Gastrocnemius medialis (tissue), 4 donors: ENCODE measurements at regions not wholly inside any gene's neighbourhood (a gene's known extent, or its start where the extent isn't known, plus 50 kb on each side); places are given as distances from the start of the nearest gene placed in this dataset.

Experiments used
- ATAC-seq, 2 donors: fragments of 150-250 bp; one replicate each; pipeline ENCODE4 v1.9.1; 2016
- DNase-seq, 2 donors: peaks; one replicate each; pipeline ENCODE4 v3.0.0-alpha.2; 2019
- H3K27ac ChIP-seq, 4 donors: fragments of 200-600 bp; sonication (generic); 1 replicate in 1 of 4; 2 replicates in 3 of 4; pipeline ENCODE4 v1.5.1; 2016 to 2018; ENCODE audit warnings: mild to moderate bottlenecking in 2 of 4, moderate library complexity in 1 of 4
- H3K27me3 ChIP-seq, 3 donors: fragments of 200-600 bp; sonication (generic) in 2 of 3; 1 replicate in 1 of 3; 2 replicates in 2 of 3; pipeline versions ENCODE4 v1.5.1 to v1.6.0; 2016 to 2019; ENCODE audit warnings: mild to moderate bottlenecking in 1 of 3, moderate library complexity in 1 of 3
- H3K36me3 ChIP-seq, 2 donors: fragments of 200-600 bp; sonication (generic) in 1 of 2; one replicate each; pipeline ENCODE4 v1.5.1; 2017 to 2018
- H3K4me1 ChIP-seq, 2 donors: fragments of 200-600 bp; sonication (generic) in 1 of 2; one replicate each; pipeline ENCODE4 v1.5.1; 2016 to 2017; ENCODE audit warnings: mild to moderate bottlenecking in 2 of 2
- H3K4me3 ChIP-seq, 4 donors: fragments of 200-600 bp; sonication (generic) in 3 of 4; 1 replicate in 1 of 4; 2 replicates in 3 of 4; pipeline ENCODE4 v1.5.1; 2016 to 2019; ENCODE audit warnings: mild to moderate bottlenecking in 2 of 4
- H3K9me3 ChIP-seq, 3 donors: fragments of 200-600 bp; sonication (generic) in 2 of 3; 1 replicate in 1 of 3; 2 replicates in 2 of 3; pipeline ENCODE4 v1.5.1; 2016 to 2019
- CTCF ChIP-seq, 5 experiments: fragments of 450-650 bp in 3 of 5; fragments of 200-600 bp in 2 of 5; sonication (generic) in 2 of 5; IDR thresholded peaks in 4 of 5; conservative IDR thresholded peaks in 1 of 5; 1 replicate in 4 of 5; 2 replicates in 1 of 5; pipeline ENCODE4 v1.5.1; 2016 to 2019; ENCODE audit warnings: antibody characterized with exemption in 5 of 5, mild to moderate bottlenecking in 3 of 5, moderate library complexity in 3 of 5
- POLR2A ChIP-seq, 2 donors: fragments of 450-650 bp; IDR thresholded peaks; one replicate each; pipeline ENCODE4 v1.6.1; 2017; ENCODE audit warnings: antibody characterized with exemption in 2 of 2, mild to moderate bottlenecking in 2 of 2, moderate library complexity in 2 of 2
- in situ Hi-C, 4 donors: fragments of 200-750 bp; cut with MboI; loops; one replicate each; pipeline versions ENCODE4 v1.15.0 to v1.8.0; 2017; ENCODE audit warnings: low sequenced_read_pairs in 4 of 4
- intact Hi-C: fragments of 100-400 bp; cut with DNase I; formaldehyde crosslinking; loops from one replicate; pipeline ENCODE4 v1.15.1; 2023; ENCODE audit warnings: low total_unique reads

GRCh38 chr13:47142105-47142504 lies 245.3 kb upstream of the HTR2A start:
- Histone ChIP-seq H3K9me3 (no peaks in the 10 kb centered on the region), H3K36me3 (no peaks in the 10 kb centered on the region), H3K4me1 (no peaks in the 10 kb centered on the region), H3K27me3 (no peaks in the 10 kb centered on the region), H3K4me3 (no peak overlapping the region), H3K27ac (no peak overlapping the region)
- TF ChIP-seq CTCF (IDR thresholded peaks at IDR 0.05 in 4 of 5, conservative IDR thresholded peaks at IDR 0.05 in 1 of 5) = no peak
- TF ChIP-seq POLR2A (IDR thresholded peaks at IDR 0.05) = no peak
- in situ Hi-C loops = no loop called here
- ATAC-seq (no peak), DNase-seq (no peak)
- intact Hi-C loops = no loop called here

- DNase-seq (no peak), ATAC-seq (no peak)
- intact Hi-C loops = no loop called here
- no peaks in the 10 kb centered on the region for H3K9me3 ChIP-seq
- in situ Hi-C loops = no loop called here
- TF ChIP-seq POLR2A (IDR thresholded peaks at IDR 0.05) (no peak), CTCF (IDR thresholded peaks at IDR 0.05 in 4 of 5, conservative IDR thresholded peaks at IDR 0.05 in 1 of 5) (no peak)
- H3K27me3 ChIP-seq = no peaks in the 10 kb centered on the region
- H3K4me3 ChIP-seq = no peak overlapping the region
- no peak overlapping the region for H3K27ac ChIP-seq
- H3K4me1 ChIP-seq = no peaks in the 10 kb centered on the region
- H3K36me3 ChIP-seq = no peaks in the 10 kb centered on the region
Measured at GRCh38 chr13:47139519-47139918, 242.7 kb upstream of the HTR2A start.

- no peaks in the 10 kb centered on the region for H3K9me3 ChIP-seq
- no peak for DNase-seq
- H3K27me3 ChIP-seq = no peaks in the 10 kb centered on the region
- intact Hi-C loops = no loop called here
- no peak overlapping the region for H3K4me3 ChIP-seq
- ATAC-seq = no peak
- no peak overlapping the region for H3K27ac ChIP-seq
- in situ Hi-C loops = no loop called here
- TF ChIP-seq CTCF (IDR thresholded peaks at IDR 0.05 in 4 of 5, conservative IDR thresholded peaks at IDR 0.05 in 1 of 5) = no peak
- TF ChIP-seq POLR2A (IDR thresholded peaks at IDR 0.05) = no peak
- H3K36me3 ChIP-seq = no peaks in the 10 kb centered on the region
- H3K4me1 ChIP-seq = no peaks in the 10 kb centered on the region
Measured at GRCh38 chr13:47136504-47136941, 239.7 kb upstream of the HTR2A start.

GRCh38 chr13:47135800-47136503 lies 239.1 kb upstream of the HTR2A start:
- Histone ChIP-seq H3K27ac (no peak overlapping the region), H3K4me3 (no peak overlapping the region), H3K27me3 (no peaks in the 10 kb centered on the region), H3K9me3 (no peaks in the 10 kb centered on the region), H3K4me1 (no peaks in the 10 kb centered on the region), H3K36me3 (no peaks in the 10 kb centered on the region)
- DNase-seq (no peak), ATAC-seq (no peak)
- intact Hi-C loops (no loop called here), in situ Hi-C loops (no loop called here)
- TF ChIP-seq POLR2A (IDR thresholded peaks at IDR 0.05) (no peak), CTCF (IDR thresholded peaks at IDR 0.05 in 4 of 5, conservative IDR thresholded peaks at IDR 0.05 in 1 of 5) (no peak)
